ENCODE measurements at regions not wholly inside any gene's neighbourhood (a gene's known extent, or its start where the extent isn't known, plus 50 kb on each side); places are given as distances from the start of the nearest gene placed in this dataset.

DNA sequence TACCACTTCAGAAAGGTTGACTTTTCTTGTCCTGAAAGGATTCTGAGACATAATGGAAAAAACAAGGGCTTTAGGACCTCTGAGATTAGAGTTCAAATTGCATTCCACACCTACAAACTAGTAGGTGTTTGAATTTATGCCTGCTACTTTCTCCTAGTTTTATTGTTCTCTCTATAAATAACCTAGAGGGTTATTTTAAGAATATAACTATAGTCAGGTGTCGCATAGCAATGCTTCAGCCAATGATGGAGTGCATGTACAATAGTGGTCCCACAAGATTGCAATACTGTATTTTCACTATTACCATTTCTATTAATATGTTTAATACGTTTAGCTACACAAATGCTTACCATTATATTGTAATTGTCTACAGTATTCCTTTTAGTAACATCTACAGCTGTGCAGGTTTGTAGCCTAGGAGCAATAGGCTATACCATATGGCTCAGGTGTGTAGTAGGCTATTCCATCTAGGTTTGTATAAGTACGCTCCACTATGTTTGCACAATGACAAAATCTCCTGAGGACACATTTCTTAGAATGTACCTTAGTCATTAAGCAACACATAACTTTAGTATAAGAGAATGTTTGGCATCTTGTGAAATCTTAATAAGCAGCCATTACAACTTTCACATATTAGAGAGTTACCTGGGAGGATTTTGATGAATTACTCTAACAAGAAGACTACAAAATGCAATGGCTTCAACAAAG, 1352.5 kb downstream of the ZPLD1 start:
- Histone ChIP-seq H3K79me1 (ENCODE audit: low read depth, low read length) (no peaks in the 10 kb centered on the region), H2AFZ (ENCODE audit: low read length) (peak overlapping the region; percentile 59; the same call in 1 of the 2 replicates), H4K91ac (replicated peaks; ENCODE audit: insufficient read length, low read length) (no peak overlapping the region), H3K23ac (ENCODE audit: insufficient read length) (no peak overlapping the region), H3K9me3 (ENCODE audit: insufficient read depth in 2 of 2, low read depth in 1 of 2, low read length in 1 of 2) (no peaks in the 10 kb centered on the region), H2BK120ac (replicated peaks; ENCODE audit: low read depth, low read length) (no peak overlapping the region), H2BK20ac (ENCODE audit: low read length) (no peak overlapping the region), H2BK15ac (ENCODE audit: low read length) (no peak overlapping the region), H3K4me1 (replicated peaks in 1 of 4; ENCODE audit: control insufficient read depth in 3 of 4, insufficient read depth in 4 of 4, low read length in 3 of 4) (peaks cover 0 to 4% (median 0%) of the 10 kb centered on the region in 4 experiments; a peak in 1 of 7 replicates), H3K27me3 (replicated peaks in 1 of 4; ENCODE audit: control insufficient read depth in 3 of 4, extremely low read depth in 1 of 4, insufficient read depth in 3 of 4, low read length in 3 of 4) (no peaks in the 10 kb centered on the region), H3K4me2 (ENCODE audit: insufficient read depth in 1 of 2, low read depth in 2 of 2, low read length in 2 of 2) (no peak overlapping the region), H3K4ac (replicated peaks; ENCODE audit: insufficient read length, low read depth, low read length) (no peak overlapping the region), H2AK5ac (ENCODE audit: low read depth, low read length) (no peak overlapping the region), H2BK12ac (ENCODE audit: low read depth, low read length) (no peak overlapping the region), H3K36me3 (ENCODE audit: control insufficient read depth in 2 of 4, insufficient read depth in 4 of 4, low read length in 3 of 4) (no peaks in the 10 kb centered on the region), H4K5ac (ENCODE audit: insufficient read length, low read depth, low read length) (no peak overlapping the region), H3K18ac (ENCODE audit: extremely low read depth, low read length) (no peak overlapping the region), H4K8ac (ENCODE audit: extremely low read depth, insufficient read depth, low read length) (no peak overlapping the region), H3K23me2 (ENCODE audit: low read depth, low read length) (no peaks in the 10 kb centered on the region; the same call in 1 of the 2 replicates), H3K4me3 (ENCODE audit: extremely low read depth in 1 of 4, insufficient read depth in 2 of 4, low read depth in 3 of 4, low read length in 4 of 4) (no peak overlapping the region), H3K56ac (replicated peaks; ENCODE audit: insufficient read length, low read depth, low read length) (no peak overlapping the region), H3K14ac (ENCODE audit: insufficient read length) (no peak overlapping the region), H2BK5ac (ENCODE audit: low read depth, low read length) (no peak overlapping the region), H3K79me2 (ENCODE audit: control insufficient read depth in 1 of 2, insufficient read depth in 2 of 2, low read length in 2 of 2) (no peaks in the 10 kb centered on the region), H3K9ac (replicated peaks in 1 of 4; ENCODE audit: extremely low read depth in 1 of 4, low read depth in 3 of 4, low read length in 3 of 4) (no peak overlapping the region), H4K20me1 (replicated peaks in 1 of 2; ENCODE audit: control insufficient read depth in 1 of 2, insufficient read depth in 2 of 2, low read length in 2 of 2) (no peaks in the 10 kb centered on the region), H3K27ac (ENCODE audit: low read depth, low read length) (no peak overlapping the region)
- ChIA-PET POLR2A (ENCODE audit: partially characterized antibody) (no interaction called here), CTCF (ENCODE audit: partially characterized antibody) (no interaction called here)
- TF ChIP-seq KDM4A (IDR thresholded peaks at IDR 0.05; ENCODE audit: low read depth, low read length, severe bottlenecking) (no peak), CEBPB (IDR thresholded peaks at IDR 0.05; ENCODE audit: low read depth, low read length) (no peak), KDM5A (IDR thresholded peaks at IDR 0.05; ENCODE audit: low read length) (no peak), POLR2A (IDR thresholded peaks at IDR 0.05; ENCODE audit: control extremely low read depth in 1 of 2, low read depth in 2 of 2, low read length in 2 of 2) (no peak), MAFK (IDR thresholded peaks at IDR 0.05; ENCODE audit: low read depth, low read length) (no peak), SP1 (IDR thresholded peaks at IDR 0.05; ENCODE audit: low read depth, low read length) (no peak), KDM1A (IDR thresholded peaks at IDR 0.05; ENCODE audit: borderline replicate concordance, low read length) (no peak)
- WGBS, 2 experiments (ENCODE audit: extremely low coverage in 1 of 2, insufficient coverage in 1 of 2, insufficient read length in 1 of 2, insufficient replicate concordance in 2 of 2, low coverage in 1 of 2, low lambda C conversion rate in 2 of 2, missing lambda C conversion rate in 1 of 2), result 81% methylated on average over 3 of the region's 3 CpGs; no CpG with 5 or more reads in 1 of the 2 experiments
- no peak for FAIRE-seq
- no peak for DNase-seq (ENCODE audit: low read depth in 1 of 2, low spot score in 2 of 2)
